NCI-H2227 (cell line): ENCODE measurements at regions not wholly inside any gene's neighbourhood (a gene's known extent, or its start where the extent isn't known, plus 50 kb on each side); places are given as distances from the start of the nearest gene placed in this dataset.
"Not testable (repeated sequence)": the region's sequence is repeated elsewhere in the genome, so short reads cannot be mapped to it uniquely, and the experiment has no call there.

Experiments
- DNase-seq: peaks from one replicate; lab custom pipeline; 2025; ENCODE audit not compliant: unreplicated experiment; lab: John Stamatoyannopoulos, UW

DNA sequence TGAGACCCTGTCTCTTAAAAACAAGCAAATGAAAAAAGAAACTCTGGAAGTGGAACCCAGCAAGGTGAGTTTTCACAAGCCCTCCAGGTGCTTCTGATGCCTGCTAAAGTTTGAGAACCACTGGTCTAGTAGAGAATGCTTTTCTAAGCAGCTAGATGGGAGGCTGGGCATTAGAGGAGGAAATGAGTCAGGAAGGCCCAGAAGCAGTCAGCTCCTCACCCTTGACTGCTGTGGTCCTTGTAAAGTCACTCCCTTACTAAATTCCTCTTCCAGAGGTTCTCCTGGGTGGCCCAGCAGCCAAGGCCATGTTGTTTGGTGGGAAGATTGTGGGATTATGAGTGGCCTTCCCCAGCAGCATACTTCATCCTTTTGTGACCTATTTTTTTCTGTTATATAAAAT is 52.0 kb upstream of the FYN start:
- no peak for DNase-seq

DNA sequence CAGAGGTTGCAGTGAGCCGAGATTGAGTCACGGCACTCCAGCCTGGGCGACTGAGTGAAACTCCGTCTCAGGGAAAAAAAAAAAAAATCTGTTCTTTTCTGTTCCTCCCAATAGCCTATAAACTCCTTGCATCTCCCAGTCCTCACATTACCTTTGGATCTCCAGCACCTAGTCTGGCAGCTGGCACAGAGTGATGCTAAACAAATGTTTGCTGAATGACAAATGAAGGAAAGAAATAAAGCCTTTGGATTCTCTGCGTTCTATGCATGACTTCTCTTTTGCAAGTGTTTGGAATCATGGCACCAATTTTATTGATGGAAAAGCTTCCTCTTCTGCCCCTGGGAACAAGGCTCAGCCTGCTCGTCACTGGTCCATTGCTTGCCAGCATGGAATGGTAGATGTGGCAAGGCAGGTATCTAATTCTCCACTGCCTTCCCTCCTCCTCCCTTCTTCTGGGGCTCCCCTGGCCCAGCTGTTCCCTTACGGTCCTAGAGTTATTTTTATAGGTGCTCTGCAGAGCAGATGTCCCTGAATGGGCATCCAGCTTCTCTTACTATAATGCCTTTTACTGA is 53.6 kb upstream of the FYN start:
- no peak for DNase-seq

DNA sequence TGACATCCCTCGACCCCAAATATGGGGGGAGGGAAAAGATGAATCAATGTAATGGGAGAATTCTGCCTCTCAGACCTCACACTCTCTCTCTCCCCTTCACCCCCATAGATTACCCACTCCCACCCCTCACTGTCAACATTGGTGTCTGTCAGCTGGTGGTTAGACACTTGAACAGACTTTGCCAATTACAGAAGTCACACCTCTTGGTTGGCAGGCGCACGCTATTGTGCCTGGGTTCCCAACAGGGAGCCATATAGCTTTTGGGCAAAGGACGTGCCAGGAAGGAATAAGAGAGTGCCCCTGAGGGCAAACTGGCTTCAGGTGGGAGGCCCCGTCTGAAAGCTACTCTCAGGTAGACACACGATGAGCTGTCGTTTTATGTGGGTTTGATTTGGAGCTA is 54.1 kb upstream of the FYN start:
- DNase-seq: peak; percentile 64

DNA sequence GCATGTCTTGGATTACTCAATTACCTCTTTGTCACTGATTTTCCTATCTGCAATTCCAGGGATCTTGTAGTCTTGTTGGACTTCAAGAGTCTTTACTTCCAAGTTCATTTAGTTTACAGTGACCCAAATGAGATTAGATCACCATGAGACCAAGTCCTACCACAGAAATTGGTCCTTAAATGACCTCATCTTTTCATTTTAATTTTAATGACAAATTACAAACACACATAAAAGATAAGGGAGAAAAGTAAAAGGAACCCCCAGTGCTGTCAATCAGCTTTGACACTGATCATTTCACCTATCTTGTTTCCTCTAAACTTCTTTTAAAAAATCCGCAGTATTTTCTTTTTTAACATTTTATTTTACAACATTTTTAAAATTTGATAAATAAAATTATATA is 54.9 kb upstream of the FYN start:
- DNase-seq: no peak

DNA sequence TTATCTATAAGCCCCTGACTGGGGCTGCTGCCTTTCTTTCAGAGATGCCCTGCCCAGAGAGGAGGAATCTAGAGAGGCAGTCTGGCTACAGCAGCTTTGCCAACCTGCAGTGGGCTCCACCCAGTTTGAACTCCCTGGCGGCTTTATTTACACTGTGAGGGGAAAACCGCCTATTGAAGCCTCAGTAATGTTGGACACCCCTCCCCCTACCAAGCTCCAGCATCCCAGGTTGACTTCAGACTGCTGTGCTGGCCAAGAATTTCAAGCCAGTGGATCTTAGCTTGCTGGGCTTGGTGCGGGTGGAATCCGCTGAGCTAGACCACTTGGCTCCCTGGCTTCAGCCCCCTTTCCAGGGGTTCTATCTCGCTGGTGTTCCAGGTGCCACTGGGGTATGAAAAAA is 61.4 kb upstream of the FYN start:
- DNase-seq: not testable (repeated sequence)

DNA sequence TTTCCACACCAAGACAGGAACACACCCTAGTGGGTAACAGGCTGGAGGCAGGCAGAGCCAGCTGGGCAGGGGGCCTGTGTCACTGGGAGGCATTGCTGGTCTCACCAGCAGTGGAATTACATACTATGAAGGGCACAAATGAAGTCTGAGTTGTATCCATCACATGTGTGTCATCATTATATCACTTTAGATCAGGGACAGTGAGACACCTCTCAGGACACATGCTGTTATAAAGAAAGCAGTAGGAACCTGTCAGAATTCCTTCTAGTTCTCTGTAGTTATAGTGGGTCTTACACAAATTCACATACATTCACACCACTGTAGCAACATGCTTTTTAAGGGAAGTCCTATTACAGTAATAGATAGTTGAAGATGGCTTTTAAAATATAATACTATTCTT is 63.5 kb upstream of the FYN start:
- no peak for DNase-seq

DNA sequence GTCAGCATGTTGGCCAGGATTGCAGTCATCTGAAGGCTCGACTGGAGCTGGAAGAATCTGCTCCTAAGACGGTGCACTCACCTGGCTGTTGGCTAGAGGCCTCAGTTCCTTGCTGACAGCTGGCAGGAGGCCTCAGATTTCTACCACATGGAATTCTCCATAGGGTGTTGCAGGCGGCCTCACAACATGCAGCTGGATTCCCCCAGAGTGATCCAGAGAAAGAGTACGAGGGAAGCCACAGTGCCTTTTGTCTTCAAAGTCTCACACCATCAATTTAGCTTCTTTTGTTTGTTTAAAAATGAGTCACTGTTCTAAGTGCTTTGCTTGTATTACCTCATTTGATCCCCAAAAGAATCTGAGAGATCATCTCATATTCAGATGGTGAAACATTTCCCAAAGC is 65.5 kb upstream of the FYN start:
- no peak for DNase-seq

DNA sequence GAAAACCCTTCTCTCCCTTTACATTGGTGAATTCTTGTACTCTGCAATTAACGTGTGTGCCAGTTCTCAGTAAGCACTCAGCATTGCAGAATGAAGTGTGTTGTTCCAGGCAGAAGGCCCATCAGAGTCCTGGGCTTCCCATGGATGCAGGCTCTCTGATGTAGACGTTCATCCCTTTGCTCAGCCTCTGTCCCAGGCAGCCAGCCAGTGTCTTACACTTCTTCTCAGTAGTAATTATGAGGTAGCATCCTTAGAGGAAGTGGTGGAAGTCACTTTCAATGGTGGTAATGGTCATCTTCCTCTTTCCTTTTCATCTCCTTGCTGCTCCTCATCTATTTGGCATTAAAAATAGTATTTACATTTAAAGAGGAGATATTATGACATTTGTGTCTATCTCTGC is 66.7 kb upstream of the FYN start:
- DNase-seq: no peak

DNA sequence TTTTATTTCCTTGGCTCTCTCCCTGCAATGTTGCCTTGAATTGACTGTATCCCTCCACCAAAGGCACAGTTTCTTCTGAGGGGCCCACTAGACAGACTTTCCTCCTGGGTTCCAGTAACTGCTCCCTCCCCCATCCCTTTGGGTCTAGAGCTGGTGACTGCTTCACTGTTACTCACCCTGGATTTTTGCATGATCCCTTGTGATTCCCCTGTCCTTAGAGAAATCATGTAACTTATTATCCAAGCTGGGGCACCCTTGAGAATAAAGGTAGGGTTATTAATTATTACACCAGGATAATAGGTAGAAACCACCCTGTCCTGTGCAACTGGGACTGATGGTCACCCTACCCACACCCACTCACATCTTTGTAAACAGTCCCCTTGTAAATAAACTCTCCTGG is 67.5 kb upstream of the FYN start:
- DNase-seq: no peak

DNA sequence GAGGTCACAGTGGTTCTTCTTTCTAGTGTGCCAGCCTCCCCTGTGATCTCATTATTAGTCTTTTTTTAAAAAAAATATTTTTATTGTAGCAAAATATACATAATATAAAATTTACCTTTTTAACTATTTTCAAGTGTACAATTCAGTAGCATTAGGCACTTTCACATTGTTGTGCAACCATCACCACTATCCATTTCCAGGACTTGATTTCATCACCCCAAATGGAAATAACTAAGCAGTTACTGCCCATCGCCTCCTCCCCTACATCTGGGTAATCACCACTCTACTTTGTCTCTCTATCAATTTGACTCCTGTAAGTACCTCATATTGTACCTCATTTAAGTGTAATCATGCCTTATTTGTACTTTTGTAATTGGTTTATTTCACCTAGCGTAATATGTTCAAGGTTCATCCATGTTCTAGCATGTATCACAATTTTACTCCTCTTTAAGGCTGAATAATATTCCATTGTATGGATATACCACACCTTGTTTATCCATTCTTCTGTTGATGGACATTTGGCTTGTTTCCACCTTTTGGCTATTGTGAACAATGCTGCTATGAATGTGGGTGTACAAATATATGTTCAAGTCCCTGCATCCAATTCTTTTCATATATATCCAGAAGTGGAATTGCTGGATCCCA is 68.6 kb upstream of the FYN start:
- no peak for DNase-seq

DNA sequence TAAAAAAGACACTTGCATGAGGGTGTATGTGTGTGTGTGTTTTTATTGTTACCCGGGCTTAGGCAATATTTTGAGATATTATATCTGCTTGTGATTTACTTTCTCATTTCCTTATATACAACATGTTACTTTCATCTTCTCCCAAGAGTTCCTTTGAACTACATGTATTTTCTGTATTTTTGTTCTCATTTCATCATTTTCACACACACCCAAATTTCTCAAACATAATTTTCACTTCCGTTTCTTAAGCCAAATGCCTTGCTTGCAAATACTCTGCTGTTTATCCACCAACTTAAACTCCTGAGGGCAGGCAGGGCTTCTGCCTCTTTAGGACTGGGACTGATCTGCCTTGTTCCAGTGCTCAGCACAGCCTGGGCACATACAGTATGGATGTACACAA is 69.3 kb upstream of the FYN start:
- no peak for DNase-seq

DNA sequence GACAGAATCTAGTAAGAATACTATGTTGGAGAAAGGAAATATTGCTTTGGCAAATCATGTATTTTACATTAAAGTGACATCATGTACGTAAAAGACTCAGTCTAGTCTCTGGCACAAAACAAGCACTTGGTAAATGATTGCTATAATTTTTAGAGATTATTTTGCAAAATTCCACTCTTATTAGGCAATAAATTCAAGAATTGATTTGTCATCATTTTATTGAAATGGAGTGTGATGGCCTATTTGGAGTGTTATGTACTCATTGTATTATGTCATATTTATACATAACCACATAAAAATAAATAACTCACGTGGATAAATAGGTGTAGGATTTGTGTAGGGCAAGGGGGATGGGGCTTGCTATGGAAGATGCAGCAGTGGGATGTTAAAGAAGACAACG is 70.0 kb upstream of the FYN start:
- DNase-seq: no peak

DNA sequence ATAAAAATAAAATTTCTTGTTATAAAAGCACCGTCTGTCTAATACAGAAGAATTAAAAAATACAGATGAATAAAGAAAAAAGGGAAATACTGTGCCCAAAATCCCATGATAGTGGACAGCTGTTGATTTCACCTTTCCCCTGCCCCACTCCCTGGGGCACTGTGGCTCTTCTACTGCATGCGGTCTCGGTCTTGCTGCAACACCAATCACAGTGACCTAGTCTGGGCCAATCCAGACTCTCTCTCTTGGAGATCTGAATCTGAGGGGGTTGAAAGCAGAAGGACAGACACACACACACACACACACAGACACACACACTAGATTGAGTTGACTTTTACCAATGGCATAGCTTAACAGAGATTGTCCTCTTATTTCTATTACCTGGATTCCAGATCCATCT is 70.5 kb upstream of the FYN start:
- no peak for DNase-seq

DNA sequence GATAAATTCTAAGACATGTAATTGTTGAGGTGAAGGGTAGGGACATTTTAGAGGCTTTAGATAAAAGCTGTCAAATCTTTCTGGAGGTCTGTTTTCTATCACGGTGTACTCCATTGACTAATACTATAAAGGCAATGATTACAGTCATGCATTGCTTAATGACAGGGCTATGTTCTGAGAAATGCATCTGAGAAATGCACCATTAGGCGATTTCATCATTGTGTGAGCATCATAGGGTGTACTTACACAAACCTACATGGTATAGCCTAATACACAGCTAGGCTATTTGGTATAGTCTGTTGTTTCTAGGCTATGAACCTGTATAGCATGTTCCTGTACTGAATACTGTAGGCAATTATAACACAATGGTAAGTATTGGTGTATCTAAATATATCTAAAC is 71.3 kb upstream of the FYN start:
- no peak for DNase-seq

DNA sequence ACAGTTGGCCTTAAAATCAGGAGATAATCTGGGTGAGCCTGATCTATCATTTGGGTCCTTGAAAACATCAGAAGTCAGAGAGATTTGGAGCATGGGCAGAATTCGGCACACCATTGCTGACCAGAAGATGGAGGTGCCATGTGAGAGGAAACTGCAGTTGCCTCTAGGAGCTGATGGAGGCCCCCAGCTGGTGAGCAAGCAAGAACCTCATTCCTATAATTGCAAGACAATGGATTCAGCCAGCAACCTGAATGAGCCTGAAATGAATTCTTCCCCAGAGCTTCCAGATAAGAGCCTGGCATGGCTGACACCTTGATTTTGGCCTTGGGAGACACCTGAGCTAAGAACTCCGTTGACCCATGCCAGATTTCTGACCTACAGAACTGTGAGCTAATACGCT is 76.3 kb upstream of the FYN start:
- no peak for DNase-seq

DNA sequence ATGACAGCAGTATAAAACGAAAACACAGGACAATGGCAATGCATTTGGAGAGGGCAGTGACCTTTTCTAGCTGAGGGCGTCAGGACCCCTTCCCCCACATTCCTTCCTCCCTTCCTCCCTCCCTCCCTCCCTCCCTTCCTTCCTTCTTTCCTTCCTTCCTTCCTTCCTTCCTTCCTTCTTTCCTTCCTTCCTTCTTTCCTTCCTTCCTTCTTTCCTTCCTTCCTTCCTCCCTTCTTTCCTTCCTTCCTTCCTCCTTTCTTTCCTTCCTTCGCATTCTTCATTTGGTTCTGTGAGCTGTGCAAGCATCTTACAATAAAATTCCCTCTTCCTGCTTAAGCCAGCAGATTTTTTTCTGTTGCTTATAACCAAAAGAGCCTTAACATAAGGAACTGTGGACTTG is 76.7 kb upstream of the FYN start:
- DNase-seq: not testable (repeated sequence)

DNA sequence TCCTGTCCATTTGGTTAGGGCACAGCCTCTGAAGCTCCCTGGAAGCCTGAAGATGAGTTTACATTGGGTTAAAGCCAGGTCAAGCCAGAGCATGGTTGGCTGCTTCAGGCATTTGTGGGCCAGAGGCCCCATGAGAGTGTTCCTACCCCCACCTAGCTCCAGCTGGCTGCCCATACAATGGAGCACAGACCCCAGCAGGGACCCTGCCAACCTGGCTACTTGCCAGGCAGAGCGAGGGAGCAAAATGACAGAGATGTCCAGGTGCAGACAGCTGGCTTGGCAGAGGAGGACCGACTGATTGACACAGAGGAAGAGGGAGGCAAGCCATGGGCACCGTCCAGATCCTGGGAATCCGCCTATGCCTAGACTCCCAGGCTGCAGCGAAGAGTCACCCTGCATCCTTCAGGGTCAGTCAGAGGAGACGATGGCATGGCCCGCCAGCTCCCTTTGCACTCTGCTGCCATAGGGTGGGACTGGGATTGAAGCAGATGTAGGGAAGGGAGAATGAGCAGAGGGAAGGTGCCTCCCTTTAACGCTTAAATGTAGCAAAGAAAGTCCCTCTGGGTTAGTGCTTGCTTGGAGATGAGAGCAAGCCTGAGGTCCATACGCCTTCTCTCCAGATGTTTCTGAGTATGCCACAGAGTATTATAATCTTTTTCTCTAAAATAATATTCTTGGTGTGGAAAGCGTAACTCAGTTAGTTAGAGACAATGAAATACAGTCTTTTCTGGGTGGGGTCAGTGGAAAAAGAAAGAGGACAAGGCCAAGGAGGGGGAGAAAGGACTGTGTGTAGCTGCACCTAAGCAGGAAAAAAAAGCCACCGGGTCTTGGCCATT is 77.6 kb upstream of the FYN start:
- no peak for DNase-seq

DNA sequence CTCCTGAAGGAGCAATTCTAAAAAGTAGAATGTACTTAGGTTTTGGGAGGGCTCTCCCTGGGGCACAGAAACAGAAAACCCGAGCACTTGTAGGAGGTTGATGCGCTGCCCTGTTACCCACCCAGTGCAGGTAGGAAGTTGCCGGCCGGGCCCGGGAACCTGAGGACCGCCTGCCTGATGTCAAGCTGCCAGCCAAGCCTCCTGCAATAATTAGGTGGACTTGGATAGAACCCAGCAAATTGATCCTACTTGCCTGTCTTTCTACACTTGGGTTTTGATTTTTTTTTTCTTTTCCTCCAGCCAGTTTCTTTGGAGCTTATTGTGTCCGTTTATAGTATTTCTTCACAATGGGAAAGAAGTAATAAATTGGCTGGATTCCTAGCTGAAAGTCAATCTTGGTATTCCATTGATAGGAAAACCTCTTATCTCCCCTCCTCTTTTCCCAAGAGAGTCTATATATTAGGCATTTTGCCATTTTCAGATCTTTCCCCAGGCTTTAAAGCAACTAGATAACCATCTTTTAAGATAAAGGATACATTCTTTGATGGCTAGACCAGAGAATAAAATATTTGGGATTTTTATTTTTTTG is 78.3 kb upstream of the FYN start:
- DNase-seq: no peak

DNA sequence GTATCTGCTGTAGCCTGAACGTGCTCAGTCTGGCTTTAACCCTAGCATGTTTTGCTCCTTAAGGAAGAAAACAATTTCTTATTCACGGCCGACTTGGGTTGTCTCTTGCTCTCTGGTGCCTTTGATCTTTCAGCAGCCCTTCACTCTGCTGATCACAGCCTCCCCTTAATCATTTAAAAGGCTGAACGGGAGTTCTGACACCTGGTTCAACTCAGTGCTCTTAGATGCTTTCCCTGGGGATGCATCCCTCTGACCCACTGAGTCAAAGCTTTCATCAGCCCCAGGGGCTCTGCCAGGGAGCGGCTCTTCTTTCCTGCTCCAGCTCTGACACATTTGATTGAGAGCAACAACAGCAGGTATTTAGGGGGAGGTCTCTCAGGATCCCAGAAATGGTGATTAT is 79.0 kb upstream of the FYN start:
- DNase-seq: no peak

DNA sequence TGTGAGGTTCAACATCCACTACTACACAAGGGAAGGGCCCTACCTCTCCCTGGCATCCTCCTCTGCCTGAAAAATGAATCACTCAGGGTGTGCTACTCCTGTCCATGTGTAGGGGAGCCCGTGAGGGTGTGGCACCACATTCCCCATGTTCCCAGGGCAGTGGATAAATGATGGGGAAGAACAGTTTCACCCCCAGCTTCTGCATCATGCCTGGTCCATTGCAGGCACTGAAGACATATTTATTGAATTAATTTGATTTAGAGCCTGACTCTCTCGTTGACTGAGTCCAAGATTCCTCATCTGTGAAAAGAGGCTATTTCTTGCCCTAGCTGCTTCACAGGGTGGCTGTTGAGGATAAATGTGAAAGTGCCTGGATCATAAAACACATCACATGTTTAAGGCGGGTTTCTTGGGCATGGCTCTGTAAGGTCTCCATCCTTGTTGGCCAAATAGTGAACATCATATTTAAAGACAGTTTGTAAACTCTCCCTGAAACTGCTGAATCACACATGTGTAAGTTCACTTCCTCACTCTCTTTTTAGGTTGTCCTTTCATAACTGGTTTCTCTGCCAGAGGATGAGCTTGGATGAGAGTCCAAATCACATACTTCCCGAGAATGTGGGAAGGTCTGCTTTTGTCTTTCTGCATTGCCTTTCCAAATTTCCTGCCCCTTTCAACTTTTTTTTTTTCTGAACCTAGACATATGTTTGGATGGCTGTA is 79.7 kb upstream of the FYN start:
- no peak for DNase-seq

DNA sequence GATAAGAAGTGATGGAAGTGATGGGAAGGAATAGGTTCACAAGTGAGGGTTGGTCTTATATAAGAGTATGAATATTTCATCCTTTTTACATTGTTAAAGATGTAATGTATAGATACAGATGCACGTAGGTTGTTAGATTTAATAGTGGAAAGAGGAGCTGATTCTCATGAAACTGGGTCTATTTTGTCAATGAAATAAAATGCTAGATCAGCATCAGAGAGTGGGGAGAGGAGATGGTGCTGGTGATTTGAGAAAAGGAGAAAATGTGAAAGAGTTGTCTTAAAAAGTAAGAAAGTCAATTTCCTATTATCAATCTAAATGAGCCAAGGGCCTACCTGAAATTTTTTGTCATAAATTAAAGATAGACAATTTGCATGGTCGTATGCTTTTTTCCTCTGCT is 82.8 kb upstream of the FYN start:
- no peak for DNase-seq
